GM21723 (cell line): ENCODE measurements at regions not wholly inside any gene's neighbourhood (a gene's known extent, or its start where the extent isn't known, plus 50 kb on each side); places are given as distances from the start of the nearest gene placed in this dataset.

Source experiments
- ATAC-seq: cut with Tn5 transposase; IDR thresholded peaks from one replicate; pipeline ENCODE4 v1.9.1; 2021; ENCODE audit warnings: mild to moderate bottlenecking, moderate library complexity; ENCODE audit not compliant: unreplicated experiment

GRCh38 chr5:123809594-123810221 is 297.7 kb downstream of the CSNK1G3 start:
- ATAC-seq: no peak

- ATAC-seq: no peak
These were observed 296.7 kb downstream of the CSNK1G3 start for GRCh38 chr5:123808461-123809380.

- no peak for ATAC-seq
These were observed 295.4 kb downstream of the CSNK1G3 start for GRCh38 chr5:123807177-123807945.

- ATAC-seq: no peak
These were observed 294.7 kb downstream of the CSNK1G3 start for GRCh38 chr5:123806644-123807043.

GRCh38 chr5:123805300-123805699 is 293.3 kb downstream of the CSNK1G3 start:
- no peak for ATAC-seq

- ATAC-seq: no peak
These were observed 291.4 kb downstream of the CSNK1G3 start for GRCh38 chr5:123803359-123803758.

GRCh38 chr5:123802298-123802951 is 290.4 kb downstream of the CSNK1G3 start:
- ATAC-seq: no peak

- no peak for ATAC-seq
These were observed 288.7 kb downstream of the CSNK1G3 start for GRCh38 chr5:123800640-123801039.

GRCh38 chr5:123795688-123796087 is 283.7 kb downstream of the CSNK1G3 start:
- no peak for ATAC-seq

GRCh38 chr5:123790226-123790625 is 278.2 kb downstream of the CSNK1G3 start:
- no peak for ATAC-seq

- no peak for ATAC-seq
These were observed 275.7 kb downstream of the CSNK1G3 start for GRCh38 chr5:123787635-123788034.

- no peak for ATAC-seq
These were observed 275.2 kb downstream of the CSNK1G3 start for GRCh38 chr5:123787136-123787535.

- ATAC-seq: no peak
These were observed 274.4 kb downstream of the CSNK1G3 start for GRCh38 chr5:123786411-123786810.

GRCh38 chr5:123785162-123786071 is 273.4 kb downstream of the CSNK1G3 start:
- ATAC-seq: no peak

GRCh38 chr5:123783421-123783820 is 271.4 kb downstream of the CSNK1G3 start:
- ATAC-seq: no peak

- no peak for ATAC-seq
These were observed 266.7 kb downstream of the CSNK1G3 start for GRCh38 chr5:123778641-123779040.

- ATAC-seq: no peak
These were observed 264.8 kb downstream of the CSNK1G3 start for GRCh38 chr5:123776761-123777160.

- no peak for ATAC-seq
These were observed 259.7 kb downstream of the CSNK1G3 start for GRCh38 chr5:123771715-123772114.

GRCh38 chr5:123763201-123763600 is 251.2 kb downstream of the CSNK1G3 start:
- no peak for ATAC-seq

- no peak for ATAC-seq
These were observed 244.8 kb downstream of the CSNK1G3 start for GRCh38 chr5:123756816-123757215.
